Fibroblast of lung (primary cell): ENCODE measurements at regions not wholly inside any gene's neighbourhood (a gene's known extent, or its start where the extent isn't known, plus 50 kb on each side); places are given as distances from the start of the nearest gene placed in this dataset.

Source experiments
- CTCF ChIP-seq, 2 donors: IDR thresholded peaks in 1 of 2; conservative IDR thresholded peaks in 1 of 2; 1 replicate in 1 of 2; 2 replicates in 1 of 2; pipeline ENCODE4 v1.5.1; 2011 to 2012; ENCODE audit warnings: low read length in 2 of 2, control low read depth in 1 of 2, inconsistent platforms in 1 of 2, low read depth in 1 of 2, mild to moderate bottlenecking in 1 of 2
- EZH2 ChIP-seq: IDR thresholded peaks from 2 replicates; pipeline ENCODE4 v1.5.1; 2012; ENCODE audit warnings: low read length, control low read depth, mild to moderate bottlenecking; ENCODE audit errors: missing control alignments

- TF ChIP-seq EZH2 (no peak), CTCF (conservative IDR thresholded peaks at IDR 0.05 in 1 of 2, IDR thresholded peaks at IDR 0.05 in 1 of 2; ENCODE audit: low read depth in 1 of 2, low read length in 2 of 2) (no peak)
Observed at GRCh38 chr1:98546319-98546718, 115.2 kb upstream of the SNX7 start.
